Heart right ventricle (tissue), 16 donors: ENCODE measurements at regions not wholly inside any gene's neighbourhood (a gene's known extent, or its start where the extent isn't known, plus 50 kb on each side); places are given as distances from the start of the nearest gene placed in this dataset.

ENCODE experiments used
- ATAC-seq, 8 donors: fragments of 200-7000 bp; cut with Tn5 transposase; one replicate each; pipeline ENCODE4 v1.9.1; 2020; ENCODE audit warnings: mild to moderate bottlenecking in 8 of 8, moderate library complexity in 8 of 8, moderate number of reproducible peaks in 1 of 8
- DNase-seq, 2 donors: peaks; one replicate each; pipeline ENCODE4 v3.0.0-alpha.2; 2020
- H3K27ac ChIP-seq, 10 donors: fragments of 200-600 bp; sonication (generic) in 2 of 10; one replicate each; pipeline versions ENCODE4 v1.5.0 to v1.8.0; 2020 to 2022; ENCODE audit warnings: mild to moderate bottlenecking in 3 of 10
- H3K27me3 ChIP-seq, 7 donors: fragments of 200-600 bp; one replicate each; pipeline ENCODE4 v1.8.0; 2021 to 2022; ENCODE audit warnings: mild to moderate bottlenecking in 2 of 7
- H3K36me3 ChIP-seq, 9 donors: fragments of 200-600 bp; sonication (generic) in 1 of 9; one replicate each; pipeline versions ENCODE4 v1.5.0 to v1.8.0; 2020 to 2022; ENCODE audit warnings: mild to moderate bottlenecking in 2 of 9
- H3K4me1 ChIP-seq, 9 donors: fragments of 200-600 bp; sonication (generic) in 1 of 9; one replicate each; pipeline versions ENCODE4 v1.5.0 to v1.8.0; 2020 to 2022; ENCODE audit warnings: mild to moderate bottlenecking in 4 of 9
- H3K4me3 ChIP-seq, 10 donors: fragments of 200-600 bp; sonication (generic) in 2 of 10; one replicate each; pipeline versions ENCODE4 v1.5.0 to v1.8.0; 2020 to 2022; ENCODE audit warnings: mild to moderate bottlenecking in 7 of 10, moderate library complexity in 2 of 10
- H3K9me3 ChIP-seq, 11 donors: fragments of 200-600 bp in 10 of 11; sonication (generic) in 2 of 11; one replicate each; pipeline versions ENCODE4 v1.5.0 to v1.8.0; 2013 to 2022; ENCODE audit warnings: mild to moderate bottlenecking in 2 of 11, control low read depth in 1 of 11, moderate library complexity in 1 of 11
- WGBS, 2 donors: extraction: QIAGEN DNeasy Blood & Tissue Kit; methylation state at CpG; one replicate each; pipeline ENCODE4 v1.1.7; 2013; ENCODE audit warnings: inconsistent platforms in 1 of 2; 5-methylcytosine and 5-hydroxymethylcytosine counted together
- intact Hi-C, 10 donors: fragments of 100-400 bp; cut with DNase I; formaldehyde crosslinking; loops; one replicate each; pipeline versions ENCODE4 v1.11.1 to v1.14.2; 2022
- TF ChIP-seq, protein P1 (sequence below), 9 donors: fragments of 200-600 bp; sonication (generic) in 2 of 9; IDR thresholded peaks; one replicate each; pipeline versions ENCODE4 v1.5.0 to v1.8.0; 2021 to 2022; ENCODE audit warnings: antibody characterized with exemption in 9 of 9, mild to moderate bottlenecking in 5 of 9, moderate library complexity in 1 of 9
- donor health status: Arrhythmogenic right ventricular cardiomyopathy.
- donor health status: ischemic (EF 13 %, LVEDD 7.1; RV severe dilation, severe dysfunction).
- donor health status: healthy with polysubstance abuse.
- donor health status: DM: no; HTN: yes; CAD: no.
- donor health status: DM: no; HTN: no; CAD: no.
- donor health status: ischemic (EF 25% LVEDD 6.9; RV normal size, moderate dysfunction).
- donor health status: ischemic (EF 25% LVEDD 5.7; RV mildly dilated, moderate dysfunction).
- donor health status: healthy.
- donor health status: DM: yes; HTN: yes; CAD: no.
- donor health status: Ischemic cardiomyopathy.
- donor health status: ischemic (EF 35%, LVEDD 5.7; RV mildly dilated, moderate dysfunction).
- donor health status: nonischemic (EF 11% LVEDD 7.7; RV severe dilation, severe dysfunction).
- donor health status: DM: yes; HTN: yes; CAD: no.
- donor health status: PGD.
- donor health status: ischemic (EF 29% LVEDD 5.4; RV normal size, mild dysfunction).
- donor health status: nonischemic (EF 23%, LVEDD 6.1; RV moderate dilation, normal function).

DNA sequence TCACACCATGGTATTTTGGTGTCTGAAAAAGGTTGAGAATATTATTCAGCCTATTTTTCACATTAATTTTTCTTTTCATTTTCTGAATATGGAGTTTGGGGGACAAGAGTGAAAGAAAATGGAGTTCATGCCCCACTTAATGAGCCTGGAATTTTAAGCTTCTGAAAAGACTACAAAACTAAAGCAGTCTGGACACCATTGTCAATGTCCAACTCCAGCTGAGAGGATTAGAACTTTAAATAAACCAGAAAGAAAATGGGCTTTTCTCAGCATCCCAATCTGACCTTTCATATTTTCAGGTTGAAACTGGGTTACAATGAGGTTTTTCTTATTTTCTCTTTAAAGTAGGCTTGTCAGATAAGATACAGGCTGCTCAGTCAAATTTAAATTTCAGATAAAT lies 207.7 kb downstream of the SLC6A15 start:
- Histone ChIP-seq H3K27me3 (no peaks in the 10 kb centered on the region), H3K9me3 (no peaks in the 10 kb centered on the region), H3K36me3 (no peaks in the 10 kb centered on the region), H3K4me3 (no peak overlapping the region), H3K27ac (no peak overlapping the region), H3K4me1 (no peaks in the 10 kb centered on the region)
- no peak for DNase-seq
- TF ChIP-seq, protein P1, sequence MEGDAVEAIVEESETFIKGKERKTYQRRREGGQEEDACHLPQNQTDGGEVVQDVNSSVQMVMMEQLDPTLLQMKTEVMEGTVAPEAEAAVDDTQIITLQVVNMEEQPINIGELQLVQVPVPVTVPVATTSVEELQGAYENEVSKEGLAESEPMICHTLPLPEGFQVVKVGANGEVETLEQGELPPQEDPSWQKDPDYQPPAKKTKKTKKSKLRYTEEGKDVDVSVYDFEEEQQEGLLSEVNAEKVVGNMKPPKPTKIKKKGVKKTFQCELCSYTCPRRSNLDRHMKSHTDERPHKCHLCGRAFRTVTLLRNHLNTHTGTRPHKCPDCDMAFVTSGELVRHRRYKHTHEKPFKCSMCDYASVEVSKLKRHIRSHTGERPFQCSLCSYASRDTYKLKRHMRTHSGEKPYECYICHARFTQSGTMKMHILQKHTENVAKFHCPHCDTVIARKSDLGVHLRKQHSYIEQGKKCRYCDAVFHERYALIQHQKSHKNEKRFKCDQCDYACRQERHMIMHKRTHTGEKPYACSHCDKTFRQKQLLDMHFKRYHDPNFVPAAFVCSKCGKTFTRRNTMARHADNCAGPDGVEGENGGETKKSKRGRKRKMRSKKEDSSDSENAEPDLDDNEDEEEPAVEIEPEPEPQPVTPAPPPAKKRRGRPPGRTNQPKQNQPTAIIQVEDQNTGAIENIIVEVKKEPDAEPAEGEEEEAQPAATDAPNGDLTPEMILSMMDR (IDR thresholded peaks at IDR 0.05), result no peak
- intact Hi-C loops, result no loop called here
- no peak for ATAC-seq

DNA sequence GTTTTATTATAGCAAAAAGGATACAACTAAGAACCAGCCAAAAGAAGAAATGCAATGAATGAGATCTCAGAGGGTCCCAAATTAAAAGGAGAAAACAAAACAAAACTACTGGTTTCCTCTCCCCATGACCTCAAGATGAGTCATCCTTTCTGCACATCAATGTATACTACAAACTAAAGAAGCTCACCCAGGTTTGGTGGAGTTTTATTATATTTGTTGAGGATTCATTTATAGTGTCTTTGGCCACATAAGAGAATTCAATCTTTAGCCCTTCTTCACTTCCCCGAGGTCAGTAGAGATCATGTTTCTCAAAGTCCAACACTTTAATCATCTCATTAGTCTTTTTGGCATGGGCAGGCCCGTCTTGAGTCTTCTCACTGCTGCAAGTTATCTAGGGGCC lies 210.6 kb downstream of the SLC6A15 start:
- intact Hi-C loops, result no loop called here
- Histone ChIP-seq H3K9me3 (no peaks in the 10 kb centered on the region), H3K4me3 (no peak overlapping the region), H3K4me1 (no peaks in the 10 kb centered on the region), H3K27ac (no peak overlapping the region), H3K36me3 (no peaks in the 10 kb centered on the region), H3K27me3 (no peaks in the 10 kb centered on the region)
- ATAC-seq (no peak), DNase-seq (no peak)
- 71 to 85% methylated on average over 2 of the region's 2 CpGs for WGBS, 2 donors
- TF ChIP-seq, protein P1 (IDR thresholded peaks at IDR 0.05), result no peak

DNA sequence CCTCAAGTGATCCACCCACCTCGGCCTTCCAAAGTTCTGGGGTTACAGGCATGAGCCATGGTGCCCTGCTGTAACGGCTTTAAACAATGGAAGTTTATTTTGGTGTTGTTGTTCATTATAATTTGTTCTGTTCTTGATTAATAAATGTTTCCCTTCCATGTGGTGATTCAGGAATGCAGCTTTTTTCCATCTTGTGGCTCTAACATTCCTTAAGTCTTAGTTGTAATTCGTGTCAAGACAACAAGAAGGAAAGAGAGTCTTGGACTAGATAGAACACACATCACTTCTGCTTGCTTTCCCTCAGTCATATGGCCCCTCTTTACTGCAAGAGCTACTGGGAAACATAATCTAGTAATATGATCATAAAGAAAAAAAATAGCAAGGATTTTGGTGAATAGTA lies 211.6 kb downstream of the SLC6A15 start:
- intact Hi-C loops, result no loop called here
- no peak for DNase-seq
- WGBS, 2 donors, result 75 to 88% methylated on average over 3 of the region's 3 CpGs

DNA sequence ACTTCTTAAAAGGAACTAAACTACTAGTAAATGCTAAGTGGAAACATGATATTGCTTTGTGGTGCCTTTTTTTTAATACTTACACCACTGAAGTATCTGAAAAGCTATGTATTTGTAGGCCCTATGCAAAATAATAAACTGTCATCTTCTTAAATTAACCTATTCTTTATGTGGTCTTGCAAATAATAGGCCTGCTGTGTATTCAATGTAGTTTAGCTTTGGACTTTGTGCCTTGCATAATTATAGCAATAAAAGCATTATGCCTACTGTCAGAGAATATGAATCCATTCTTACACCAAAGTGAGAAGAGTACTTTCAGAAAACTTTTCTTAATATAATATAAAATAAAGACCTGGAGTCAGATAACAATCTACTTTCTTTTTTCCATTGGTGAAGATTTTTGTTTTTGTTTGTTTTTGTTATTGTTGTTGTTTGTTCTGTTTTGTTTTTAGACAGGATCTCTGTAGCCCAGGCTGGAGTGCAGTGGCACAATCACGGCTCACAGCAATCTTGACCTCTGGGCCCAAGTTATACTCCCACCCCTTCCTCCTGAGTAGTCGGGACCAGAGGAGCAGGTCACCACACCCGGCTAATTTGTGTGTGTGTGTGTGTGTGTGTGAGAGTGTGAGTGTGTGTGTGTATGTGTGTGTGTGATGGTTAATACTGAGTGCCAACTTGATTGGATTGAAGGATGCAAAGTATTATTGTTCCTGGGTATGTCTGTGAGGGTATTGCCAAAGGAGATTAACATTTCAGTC lies 213.8 kb downstream of the SLC6A15 start:
- H3K4me1 ChIP-seq, result no peaks in the 10 kb centered on the region
- 70 to 76% methylated on average over 3 of the region's 3 CpGs for WGBS, 2 donors
- DNase-seq, result no peak
- ATAC-seq, result no peak
- H3K36me3 ChIP-seq, result no peaks in the 10 kb centered on the region
- no peak overlapping the region for H3K4me3 ChIP-seq
- intact Hi-C loops, result no loop called here
- no peaks in the 10 kb centered on the region for H3K9me3 ChIP-seq
- no peaks in the 10 kb centered on the region for H3K27me3 ChIP-seq
- no peak overlapping the region for H3K27ac ChIP-seq
- TF ChIP-seq, protein P1 (IDR thresholded peaks at IDR 0.05), result no peak

More for the DNA sequence above, 211.6 kb downstream of the SLC6A15 start:
- H3K27ac ChIP-seq, result no peak overlapping the region
- no peaks in the 10 kb centered on the region for H3K27me3 ChIP-seq
- H3K4me1 ChIP-seq, result no peaks in the 10 kb centered on the region
- no peaks in the 10 kb centered on the region for H3K9me3 ChIP-seq
- no peak overlapping the region for H3K4me3 ChIP-seq
- H3K36me3 ChIP-seq, result no peaks in the 10 kb centered on the region
- TF ChIP-seq, protein P1 (IDR thresholded peaks at IDR 0.05), result no peak
- no peak for ATAC-seq
